ENCODE measurements at regions not wholly inside any gene's neighbourhood (a gene's known extent, or its start where the extent isn't known, plus 50 kb on each side); places are given as distances from the start of the nearest gene placed in this dataset.

GRCh38 chr2:238584617-238585016, 157.9 kb downstream of the ASB1 start:
- DNase-seq, result no peak

GRCh38 chr2:238585836-238586821, 159.4 kb downstream of the ASB1 start:
- DNase-seq, result no peak

GRCh38 chr2:238586931-238587775, 160.4 kb downstream of the ASB1 start:
- DNase-seq, result no peak

- no peak for DNase-seq
Observed at GRCh38 chr2:238587776-238588660, 161.3 kb downstream of the ASB1 start.

GRCh38 chr2:238589591-238590460, 163.1 kb downstream of the ASB1 start:
- DNase-seq, result no peak

GRCh38 chr2:238591732-238592131, 165.0 kb downstream of the ASB1 start:
- no peak for DNase-seq

GRCh38 chr2:238593236-238593635, 166.5 kb downstream of the ASB1 start:
- no peak for DNase-seq

- DNase-seq, result no peak
Observed at GRCh38 chr2:238593678-238594077, 167.0 kb downstream of the ASB1 start.

GRCh38 chr2:238594796-238595749, 168.3 kb downstream of the ASB1 start:
- no peak for DNase-seq

GRCh38 chr2:238595750-238596570, 169.2 kb downstream of the ASB1 start:
- no peak for DNase-seq

GRCh38 chr2:238596571-238597551, 170.1 kb downstream of the ASB1 start:
- DNase-seq, result no peak

- DNase-seq, result no peak
Observed at GRCh38 chr2:238597638-238598528, 171.2 kb downstream of the ASB1 start.

GRCh38 chr2:238598802-238599530, 172.2 kb downstream of the ASB1 start:
- no peak for DNase-seq

GRCh38 chr2:238599549-238600505, 173.1 kb downstream of the ASB1 start:
- DNase-seq, result no peak
